Loucy (cell line): ENCODE measurements at regions not wholly inside any gene's neighbourhood (a gene's known extent, or its start where the extent isn't known, plus 50 kb on each side); places are given as distances from the start of the nearest gene placed in this dataset.

ENCODE experiments used
- CTCF ChIP-seq: fragments of 200-600 bp; sonication (generic); conservative IDR thresholded peaks from 2 replicates; pipeline ENCODE4 v1.5.1; 2014; ENCODE audit warnings: mild to moderate bottlenecking, antibody characterized with exemption, low read length
- EZH2phosphoT487 ChIP-seq: fragments of 200-600 bp; IDR thresholded peaks from 2 replicates; pipeline ENCODE4 v1.6.1; 2018; ENCODE audit warnings: antibody characterized with exemption, mild to moderate bottlenecking, moderate library complexity, borderline replicate concordance

- TF ChIP-seq CTCF, result no peak
- no peak for TF ChIP-seq EZH2phosphoT487
These were observed 62.6 kb upstream of the BICD1 start for GRCh38 chr12:32043928-32044549.
